ENCODE measurements at regions not wholly inside any gene's neighbourhood (a gene's known extent, or its start where the extent isn't known, plus 50 kb on each side); places are given as distances from the start of the nearest gene placed in this dataset.

GRCh38 chr3:38950581-38950980 lies 101.2 kb downstream of the SCN11A start:
- TF ChIP-seq, protein P1, sequence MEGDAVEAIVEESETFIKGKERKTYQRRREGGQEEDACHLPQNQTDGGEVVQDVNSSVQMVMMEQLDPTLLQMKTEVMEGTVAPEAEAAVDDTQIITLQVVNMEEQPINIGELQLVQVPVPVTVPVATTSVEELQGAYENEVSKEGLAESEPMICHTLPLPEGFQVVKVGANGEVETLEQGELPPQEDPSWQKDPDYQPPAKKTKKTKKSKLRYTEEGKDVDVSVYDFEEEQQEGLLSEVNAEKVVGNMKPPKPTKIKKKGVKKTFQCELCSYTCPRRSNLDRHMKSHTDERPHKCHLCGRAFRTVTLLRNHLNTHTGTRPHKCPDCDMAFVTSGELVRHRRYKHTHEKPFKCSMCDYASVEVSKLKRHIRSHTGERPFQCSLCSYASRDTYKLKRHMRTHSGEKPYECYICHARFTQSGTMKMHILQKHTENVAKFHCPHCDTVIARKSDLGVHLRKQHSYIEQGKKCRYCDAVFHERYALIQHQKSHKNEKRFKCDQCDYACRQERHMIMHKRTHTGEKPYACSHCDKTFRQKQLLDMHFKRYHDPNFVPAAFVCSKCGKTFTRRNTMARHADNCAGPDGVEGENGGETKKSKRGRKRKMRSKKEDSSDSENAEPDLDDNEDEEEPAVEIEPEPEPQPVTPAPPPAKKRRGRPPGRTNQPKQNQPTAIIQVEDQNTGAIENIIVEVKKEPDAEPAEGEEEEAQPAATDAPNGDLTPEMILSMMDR (IDR thresholded peaks at IDR 0.05): no peak
- no peak for TF ChIP-seq POLR2A (IDR thresholded peaks at IDR 0.05)

All from heart left ventricle (tissue), 13 donors.